IPS-20b (cell line): ENCODE measurements at regions not wholly inside any gene's neighbourhood (a gene's known extent, or its start where the extent isn't known, plus 50 kb on each side); places are given as distances from the start of the nearest gene placed in this dataset.

Experiments
- H3K27ac ChIP-seq: one replicate; pipeline ENCODE4 v1.5.1; 2013; ENCODE audit warnings: low read length
- H3K27me3 ChIP-seq: 2 replicates; pipeline ENCODE4 v1.6.1; 2013; ENCODE audit warnings: mild to moderate bottlenecking, low read length, inconsistent platforms; ENCODE audit not compliant: insufficient read depth
- H3K36me3 ChIP-seq: 2 replicates; pipeline ENCODE4 v1.6.1; 2013; ENCODE audit warnings: low read depth, mild to moderate bottlenecking, inconsistent platforms, low read length, moderate library complexity; ENCODE audit not compliant: insufficient read depth
- H3K4me1 ChIP-seq: 2 replicates; pipeline ENCODE4 v1.6.1; 2013; ENCODE audit warnings: mild to moderate bottlenecking, control low read depth, inconsistent platforms, low read length, moderate library complexity; ENCODE audit not compliant: insufficient read depth
- H3K4me3 ChIP-seq: 2 replicates; pipeline ENCODE4 v1.5.1; 2013; ENCODE audit warnings: mild to moderate bottlenecking, low read length, inconsistent platforms
- H3K9ac ChIP-seq: 2 replicates; pipeline ENCODE4 v1.6.1; 2013; ENCODE audit warnings: low read depth, mild to moderate bottlenecking, inconsistent platforms, low read length, moderate library complexity
- H3K9me3 ChIP-seq: 2 replicates; pipeline ENCODE4 v1.6.1; 2013; ENCODE audit warnings: mild to moderate bottlenecking, low read depth, low read length, inconsistent platforms; ENCODE audit not compliant: insufficient read depth

- no peaks in the 10 kb centered on the region for H3K27me3 ChIP-seq
- no peaks in the 10 kb centered on the region for H3K4me1 ChIP-seq
- H3K4me3 ChIP-seq, result no peak overlapping the region
- no peaks in the 10 kb centered on the region for H3K36me3 ChIP-seq
- H3K9ac ChIP-seq, result no peak overlapping the region
- no peak overlapping the region for H3K27ac ChIP-seq
- no peaks in the 10 kb centered on the region for H3K9me3 ChIP-seq
These were observed 86.8 kb upstream of the LANCL2 start for GRCh38 chr7:55278321-55278720.

GRCh38 chr7:55279080-55279845 lies 85.9 kb upstream of the LANCL2 start:
- Histone ChIP-seq H3K9me3 (no peaks in the 10 kb centered on the region), H3K9ac (no peak overlapping the region), H3K27me3 (no peaks in the 10 kb centered on the region), H3K27ac (no peak overlapping the region), H3K4me1 (no peaks in the 10 kb centered on the region), H3K4me3 (no peak overlapping the region), H3K36me3 (no peaks in the 10 kb centered on the region)

GRCh38 chr7:55280031-55280454 lies 85.1 kb upstream of the LANCL2 start:
- H3K4me3 ChIP-seq, result no peak overlapping the region
- H3K9me3 ChIP-seq, result no peaks in the 10 kb centered on the region
- no peak overlapping the region for H3K27ac ChIP-seq
- no peak overlapping the region for H3K9ac ChIP-seq
- H3K36me3 ChIP-seq, result no peaks in the 10 kb centered on the region
- H3K4me1 ChIP-seq, result no peaks in the 10 kb centered on the region
- H3K27me3 ChIP-seq, result no peaks in the 10 kb centered on the region

DNA sequence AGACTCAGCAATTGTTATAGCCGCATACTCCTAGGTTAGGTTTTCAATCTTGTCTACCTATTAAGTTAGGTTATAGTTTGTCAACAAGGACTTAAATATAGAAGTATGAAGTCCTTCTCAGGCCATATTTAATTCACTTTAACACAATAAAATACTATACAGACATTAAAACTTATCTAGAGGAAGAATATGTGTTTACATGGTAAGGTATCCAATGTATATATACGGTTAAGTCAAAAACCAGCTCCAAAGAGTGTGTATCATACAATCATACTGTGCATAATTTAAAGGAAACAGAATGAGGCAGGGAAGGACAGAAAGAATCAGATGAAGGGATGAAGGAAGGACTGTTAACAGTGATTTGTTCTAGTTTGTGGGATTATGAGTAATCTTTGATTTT lies 79.5 kb upstream of the LANCL2 start:
- Histone ChIP-seq H3K36me3 (no peaks in the 10 kb centered on the region), H3K27me3 (no peaks in the 10 kb centered on the region), H3K9me3 (no peaks in the 10 kb centered on the region), H3K4me1 (no peaks in the 10 kb centered on the region), H3K9ac (no peak overlapping the region), H3K4me3 (no peak overlapping the region), H3K27ac (no peak overlapping the region)

DNA sequence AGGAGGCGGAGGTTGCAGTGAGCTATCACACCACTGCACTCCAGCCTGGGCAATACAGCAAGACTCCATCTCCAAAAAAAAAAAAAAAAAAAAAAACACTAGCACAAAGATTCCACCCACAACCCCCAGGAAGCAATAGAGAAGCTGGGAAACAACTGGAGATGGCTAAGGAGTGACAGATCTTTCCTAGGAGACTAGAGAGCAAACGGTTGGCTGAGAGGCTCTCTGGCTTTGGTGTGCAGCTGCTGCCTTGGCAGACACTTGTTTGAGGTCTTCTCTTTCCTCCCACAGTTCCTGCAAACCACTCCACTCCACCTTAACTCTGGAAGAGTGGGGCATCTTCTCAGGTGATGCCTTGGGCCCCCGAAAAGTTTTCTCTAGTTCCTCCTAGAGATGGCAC lies 78.5 kb upstream of the LANCL2 start:
- Histone ChIP-seq H3K9me3 (no peaks in the 10 kb centered on the region), H3K4me3 (no peak overlapping the region), H3K4me1 (no peaks in the 10 kb centered on the region), H3K36me3 (no peaks in the 10 kb centered on the region), H3K27me3 (no peaks in the 10 kb centered on the region), H3K27ac (no peak overlapping the region), H3K9ac (no peak overlapping the region)

GRCh38 chr7:55288070-55288824 lies 76.9 kb upstream of the LANCL2 start:
- Histone ChIP-seq H3K36me3 (no peaks in the 10 kb centered on the region), H3K9ac (no peak overlapping the region), H3K4me1 (no peaks in the 10 kb centered on the region), H3K9me3 (no peaks in the 10 kb centered on the region), H3K27ac (no peak overlapping the region), H3K4me3 (no peak overlapping the region), H3K27me3 (no peaks in the 10 kb centered on the region)

- no peaks in the 10 kb centered on the region for H3K36me3 ChIP-seq
These were observed 69.1 kb upstream of the LANCL2 start for GRCh38 chr7:55296070-55296469.

GRCh38 chr7:55299273-55299967 lies 65.7 kb upstream of the LANCL2 start:
- Histone ChIP-seq H3K27me3 (no peaks in the 10 kb centered on the region), H3K4me3 (peak overlapping the region; percentile 14; the same call in 1 of the 2 replicates), H3K27ac (no peak overlapping the region), H3K36me3 (no peaks in the 10 kb centered on the region), H3K4me1 (peaks cover 19% of the 10 kb centered on the region), H3K9ac (0 out of 2 replicates have a peak overlapping the region, but pooled peaks have one; percentile 32), H3K9me3 (no peaks in the 10 kb centered on the region)

More at GRCh38 chr7:55296070-55296469, 69.1 kb upstream of the LANCL2 start:
- Histone ChIP-seq H3K4me1 (peaks cover 17% of the 10 kb centered on the region), H3K27ac (no peak overlapping the region), H3K27me3 (no peaks in the 10 kb centered on the region), H3K9me3 (no peaks in the 10 kb centered on the region), H3K4me3 (no peak overlapping the region), H3K9ac (no peak overlapping the region)

DNA sequence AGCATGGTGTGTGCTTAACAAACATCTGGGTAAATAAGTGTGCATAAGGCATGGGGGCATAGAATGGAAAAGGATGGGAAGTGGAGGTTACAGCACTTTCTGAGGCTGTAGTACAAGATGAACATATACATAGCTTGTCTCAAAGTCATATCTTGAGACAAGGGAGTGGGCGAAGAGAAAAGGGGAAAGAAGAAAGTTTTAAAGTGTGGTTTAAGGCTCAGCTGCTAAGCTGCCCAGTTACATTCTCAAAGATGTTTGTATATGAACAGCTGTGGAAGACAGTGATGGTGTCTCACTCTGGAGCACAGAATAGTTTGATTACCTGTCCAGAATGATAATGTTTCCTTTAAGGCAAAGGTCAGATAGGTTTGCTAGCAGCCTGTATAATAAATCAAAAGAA lies 61.9 kb upstream of the LANCL2 start:
- Histone ChIP-seq H3K4me1 (peaks cover 15% of the 10 kb centered on the region), H3K4me3 (no peak overlapping the region), H3K9me3 (no peaks in the 10 kb centered on the region), H3K36me3 (no peaks in the 10 kb centered on the region), H3K9ac (no peak overlapping the region), H3K27ac (no peak overlapping the region), H3K27me3 (no peaks in the 10 kb centered on the region)

DNA sequence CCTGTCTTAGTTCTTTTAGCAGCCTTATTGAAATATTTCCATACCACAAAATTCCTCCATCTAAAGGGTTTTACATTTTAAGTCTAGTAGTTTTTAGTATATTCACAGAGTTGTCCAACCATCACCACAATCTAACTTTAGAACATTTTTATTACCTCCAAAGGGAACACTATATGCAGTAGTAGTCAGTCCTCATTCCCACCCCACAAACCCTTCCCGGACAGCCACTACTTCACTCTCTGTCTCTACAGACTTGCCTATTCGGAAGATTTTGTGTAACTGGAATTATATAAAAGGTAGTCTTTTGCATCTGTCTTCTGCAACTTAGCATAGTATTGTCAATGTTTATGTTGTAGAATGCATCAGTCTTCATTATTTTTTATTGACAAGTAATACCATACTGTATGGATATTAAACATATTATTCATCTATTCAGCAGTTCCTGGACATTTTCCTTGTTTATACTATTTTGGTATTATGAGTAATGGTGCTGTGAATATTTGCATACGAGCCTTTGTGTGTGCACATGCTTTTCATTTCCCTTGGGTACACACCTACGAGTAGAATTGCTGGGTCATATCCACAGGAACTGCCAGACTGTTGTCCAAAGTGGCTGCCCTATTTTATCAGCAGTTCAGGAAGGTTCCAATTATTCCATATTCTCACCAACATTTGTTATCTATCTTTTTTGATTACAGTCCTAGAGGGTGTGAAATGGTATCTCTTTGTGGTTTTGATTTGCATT lies 60.9 kb upstream of the LANCL2 start:
- no peak overlapping the region for H3K4me3 ChIP-seq
- H3K27ac ChIP-seq, result no peak overlapping the region
- H3K36me3 ChIP-seq, result no peaks in the 10 kb centered on the region
- peaks cover 6% of the 10 kb centered on the region; the same call in 1 of the 2 replicates for H3K4me1 ChIP-seq
- H3K27me3 ChIP-seq, result no peaks in the 10 kb centered on the region
- H3K9ac ChIP-seq, result no peak overlapping the region
- no peaks in the 10 kb centered on the region for H3K9me3 ChIP-seq

- H3K4me1 ChIP-seq, result peaks cover 3% of the 10 kb centered on the region; the same call in 1 of the 2 replicates
- no peak overlapping the region for H3K27ac ChIP-seq
- no peak overlapping the region for H3K4me3 ChIP-seq
- no peak overlapping the region for H3K9ac ChIP-seq
- no peaks in the 10 kb centered on the region for H3K36me3 ChIP-seq
- H3K27me3 ChIP-seq, result no peaks in the 10 kb centered on the region
- no peaks in the 10 kb centered on the region for H3K9me3 ChIP-seq
These were observed 60.0 kb upstream of the LANCL2 start for GRCh38 chr7:55305135-55305534.
